SK-N-SH (cell line): ENCODE measurements at regions not wholly inside any gene's neighbourhood (a gene's known extent, or its start where the extent isn't known, plus 50 kb on each side); places are given as distances from the start of the nearest gene placed in this dataset.

Experiments
- CTCF ChIA-PET: fragments of 300-600, 350-600 bp; formaldehyde crosslinking; extraction: SDS; loops from one replicate; lab custom pipeline; 2021; lab: Yijun Ruan, JAX
- POLR2A ChIA-PET: fragments of 350-600 bp; sonication (Branson Sonifier 250); formaldehyde crosslinking; extraction: SDS; loops from one replicate; lab custom pipeline; 2020; ENCODE audit warnings: antibody characterized with exemption, inconsistent platforms; lab: Yijun Ruan, JAX
- DNase-seq: peaks from one replicate; pipeline ENCODE4 v3.0.0; 2012
- H2AFZ ChIP-seq: fragments of 200-600 bp; sonication (generic); 2 replicates; pipeline ENCODE4 v1.8.1; 2016; ENCODE audit warnings: antibody characterized with exemption, mild to moderate bottlenecking, low read depth
- H3F3A ChIP-seq: fragments of 200-600 bp; sonication (generic); replicated peaks from 2 replicates; pipeline ENCODE3; 2016; ENCODE audit warnings: antibody characterized with exemption, mild to moderate bottlenecking; ENCODE audit not compliant: insufficient read depth
- H3K27ac ChIP-seq, 2 experiments: fragments of 200-500 bp in 1 of 2; fragments of 200-600 bp in 1 of 2; sonication (Bioruptor generic) in 1 of 2; sonication (generic), shearing (Covaris generic) in 1 of 2; 2 replicates each; pipeline versions ENCODE4 v1.5.1 to v1.6.1; 2014 to 2016; ENCODE audit warnings: low read depth in 2 of 2, inconsistent platforms in 1 of 2, low read length in 1 of 2, mild to moderate bottlenecking in 1 of 2, mixed read lengths in 1 of 2
- H3K27me3 ChIP-seq: fragments of 200-600 bp; sonication (generic), shearing (Covaris generic); 2 replicates; pipeline ENCODE4 v1.6.1; 2016; ENCODE audit warnings: mixed run types; ENCODE audit not compliant: insufficient read depth
- H3K36me3 ChIP-seq, 2 experiments: fragments of 200-500 bp in 1 of 2; fragments of 200-600 bp in 1 of 2; sonication (Bioruptor generic) in 1 of 2; sonication (generic) in 1 of 2; replicated peaks in 1 of 2; 2 replicates each; pipeline versions ENCODE3 to v1.5.1; 2014 to 2016; ENCODE audit warnings: low read length in 1 of 2, mild to moderate bottlenecking in 1 of 2; ENCODE audit not compliant: insufficient read depth in 2 of 2, control insufficient read depth in 1 of 2
- H3K4me1 ChIP-seq, 2 experiments: fragments of 200-500 bp in 1 of 2; fragments of 200-600 bp in 1 of 2; sonication (Bioruptor generic) in 1 of 2; sonication (generic), shearing (Covaris generic) in 1 of 2; 2 replicates each; pipeline versions ENCODE4 v1.5.1 to v1.6.1; 2014 to 2016; ENCODE audit warnings: low read depth in 1 of 2, low read length in 1 of 2, mixed run types in 1 of 2; ENCODE audit not compliant: insufficient read depth in 2 of 2, control insufficient read depth in 1 of 2
- H3K4me2 ChIP-seq: fragments of 200-600 bp; sonication (generic), shearing (Covaris generic); 2 replicates; pipeline ENCODE4 v1.6.1; 2017; ENCODE audit warnings: mixed run types
- H3K4me3 ChIP-seq, 2 experiments: fragments of 200-500 bp in 1 of 2; fragments of 200-600 bp in 1 of 2; sonication (Bioruptor generic) in 1 of 2; sonication (generic), shearing (Covaris generic) in 1 of 2; 2 replicates each; pipeline versions ENCODE4 v1.5.1 to v1.8.1; 2014 to 2016; ENCODE audit warnings: low read depth in 2 of 2, inconsistent platforms in 1 of 2, low read length in 1 of 2, mild to moderate bottlenecking in 1 of 2, mixed read lengths in 1 of 2, moderate library complexity in 1 of 2
- H3K79me2 ChIP-seq: fragments of 200-600 bp; sonication (generic); 2 replicates; pipeline ENCODE4 v1.8.1; 2017; ENCODE audit warnings: mild to moderate bottlenecking; ENCODE audit not compliant: insufficient read depth
- H3K9ac ChIP-seq: fragments of 200-600 bp; sonication (generic); 2 replicates; pipeline ENCODE4 v1.6.1; 2017; ENCODE audit warnings: mixed run types
- H3K9me2 ChIP-seq: fragments of 200-600 bp; sonication (generic); 2 replicates; pipeline ENCODE4 v1.6.1; 2017; ENCODE audit warnings: mixed run types
- H3K9me3 ChIP-seq: fragments of 200-600 bp; sonication (generic); 2 replicates; pipeline ENCODE4 v1.6.1; 2017; ENCODE audit warnings: mixed run types, mild to moderate bottlenecking, moderate library complexity
- H4K20me1 ChIP-seq: fragments of 200-600 bp; sonication (generic); 2 replicates; pipeline ENCODE4 v1.6.1; 2017; ENCODE audit warnings: mild to moderate bottlenecking, mixed run types; ENCODE audit not compliant: insufficient read depth
- CHD2 ChIP-seq: fragments of 150-350 bp; IDR thresholded peaks from 2 replicates; pipeline ENCODE4 v1.6.1; 2018; ENCODE audit warnings: low read length; ENCODE audit not compliant: partially characterized antibody
- FOSL2 ChIP-seq: IDR thresholded peaks from 2 replicates; pipeline ENCODE4 v1.4.0; 2012; ENCODE audit warnings: low read depth, mild to moderate bottlenecking, moderate library complexity, borderline replicate concordance
- FOXJ3 ChIP-seq: sonication (generic); formaldehyde crosslinking; IDR thresholded peaks from 2 replicates; pipeline ENCODE4 v1.5.1; 2020; ENCODE audit warnings: mild to moderate bottlenecking, missing genetic modification reagents
- FOXM1 ChIP-seq: IDR thresholded peaks from 2 replicates; pipeline ENCODE4 v1.4.0; 2012; ENCODE audit warnings: low read depth, mild to moderate bottlenecking
- GABPA ChIP-seq: IDR thresholded peaks from 2 replicates; pipeline ENCODE4 v1.4.0; 2012; ENCODE audit warnings: low read depth, mild to moderate bottlenecking
- GATA2 ChIP-seq: sonication (generic); formaldehyde crosslinking; IDR thresholded peaks from 2 replicates; pipeline ENCODE4 v1.5.0; 2020; ENCODE audit warnings: mild to moderate bottlenecking, missing genetic modification reagents
- JUND ChIP-seq: IDR thresholded peaks from 2 replicates; pipeline ENCODE4 v1.4.0; 2012
- MAX ChIP-seq: IDR thresholded peaks from 2 replicates; pipeline ENCODE4 v1.4.0; 2012; ENCODE audit warnings: low read depth
- MEF2A ChIP-seq: IDR thresholded peaks from 2 replicates; pipeline ENCODE4 v1.4.0; 2012; ENCODE audit warnings: low read depth, borderline replicate concordance
- MXI1 ChIP-seq: IDR thresholded peaks from 2 replicates; pipeline ENCODE4 v1.6.1; 2012; ENCODE audit warnings: mild to moderate bottlenecking, low read depth, low read length, improper control_type of control experiment
- POLR2AphosphoS5 ChIP-seq: IDR thresholded peaks from 2 replicates; pipeline ENCODE4 v1.6.1; 2012; ENCODE audit warnings: low read depth, low read length
- RAD21 ChIP-seq: IDR thresholded peaks from 2 replicates; pipeline ENCODE4 v1.6.1; 2012; ENCODE audit warnings: mild to moderate bottlenecking, low read length
- RFX5 ChIP-seq: IDR thresholded peaks from 2 replicates; pipeline ENCODE4 v1.6.1; 2012; ENCODE audit warnings: mild to moderate bottlenecking, improper control_type of control experiment, low read length
- RXRA ChIP-seq: IDR thresholded peaks from 2 replicates; pipeline ENCODE4 v1.4.0; 2012; ENCODE audit warnings: low read depth, mild to moderate bottlenecking, borderline replicate concordance
- SIN3A ChIP-seq: IDR thresholded peaks from 2 replicates; pipeline ENCODE4 v1.6.1; 2012; ENCODE audit warnings: low read depth, mild to moderate bottlenecking, low read length, moderate library complexity, borderline replicate concordance
- SMC3 ChIP-seq: IDR thresholded peaks from 2 replicates; pipeline ENCODE4 v1.6.1; 2012; ENCODE audit warnings: low read depth, low read length, improper control_type of control experiment
- TAF1 ChIP-seq: IDR thresholded peaks from 2 replicates; pipeline ENCODE4 v1.6.1; 2012; ENCODE audit warnings: low read depth, mild to moderate bottlenecking, low read length, moderate library complexity, borderline replicate concordance
- TCF12 ChIP-seq: IDR thresholded peaks from 2 replicates; pipeline ENCODE4 v1.4.0; 2012
- TEAD4 ChIP-seq: IDR thresholded peaks from 2 replicates; pipeline ENCODE4 v1.4.0; 2012; ENCODE audit warnings: mild to moderate bottlenecking, borderline replicate concordance; ENCODE audit not compliant: insufficient read depth
- USF2 ChIP-seq: fragments of 150-350 bp; IDR thresholded peaks from 2 replicates; pipeline ENCODE4 v1.6.1; 2017; ENCODE audit warnings: antibody characterized with exemption, low read length, low read depth, borderline replicate concordance
- ZBTB33 ChIP-seq: IDR thresholded peaks from 2 replicates; pipeline ENCODE4 v1.4.0; 2012; ENCODE audit warnings: low read depth, borderline replicate concordance
- WGBS: methylation state at CpG from one replicate; pipeline ENCODE4 v1.1.6; 2017; ENCODE audit warnings: low lambda C conversion rate; 5-methylcytosine and 5-hydroxymethylcytosine counted together
- TF ChIP-seq, protein P1 (sequence below): fragments of 200-600 bp; sonication (generic); IDR thresholded peaks from 2 replicates; pipeline ENCODE4 v1.6.1; 2017; ENCODE audit warnings: antibody characterized with exemption, mild to moderate bottlenecking, moderate library complexity
- TF ChIP-seq, protein P2 (sequence below): IDR thresholded peaks from 2 replicates; pipeline ENCODE4; 2012

GRCh38 chr2:48180557-48180956, 133.9 kb upstream of the FOXN2 start (continued):
- TF ChIP-seq RXRA (no peak), FOXJ3 (CRISPR knock-in tag) (no peak)

GRCh38 chr2:48183276-48183675, 131.2 kb upstream of the FOXN2 start:
- H3K9ac ChIP-seq = no peak overlapping the region
- no peaks in the 10 kb centered on the region for H3K36me3 ChIP-seq
- no peaks in the 10 kb centered on the region for H3K9me3 ChIP-seq
- DNase-seq = no peak
- no peaks in the 10 kb centered on the region for H3K79me2 ChIP-seq
- no peaks in the 10 kb centered on the region for H3F3A ChIP-seq
- no peaks in the 10 kb centered on the region for H3K27me3 ChIP-seq
- CTCF ChIA-PET = no interaction called here
- POLR2A ChIA-PET = no interaction called here
- no peak overlapping the region for H3K27ac ChIP-seq
- H3K4me3 ChIP-seq = no peak overlapping the region
- no peaks in the 10 kb centered on the region for H3K9me2 ChIP-seq
- no peaks in the 10 kb centered on the region for H3K4me1 ChIP-seq
- TF ChIP-seq SIN3A (no peak), CHD2 (no peak), TCF12 (no peak), FOXM1 (no peak), RFX5 (no peak), MXI1 (no peak), TEAD4 (no peak), GATA2 (CRISPR knock-in tag) (no peak), FOXJ3 (CRISPR knock-in tag) (no peak), MAX (no peak), JUND (no peak), POLR2AphosphoS5 (no peak), SMC3 (no peak)
- no peak overlapping the region for H3K4me2 ChIP-seq
- 59% methylated on average over 1 of the region's 1 CpG for WGBS
- H4K20me1 ChIP-seq = no peaks in the 10 kb centered on the region
- H2AFZ ChIP-seq = no peak overlapping the region

DNA sequence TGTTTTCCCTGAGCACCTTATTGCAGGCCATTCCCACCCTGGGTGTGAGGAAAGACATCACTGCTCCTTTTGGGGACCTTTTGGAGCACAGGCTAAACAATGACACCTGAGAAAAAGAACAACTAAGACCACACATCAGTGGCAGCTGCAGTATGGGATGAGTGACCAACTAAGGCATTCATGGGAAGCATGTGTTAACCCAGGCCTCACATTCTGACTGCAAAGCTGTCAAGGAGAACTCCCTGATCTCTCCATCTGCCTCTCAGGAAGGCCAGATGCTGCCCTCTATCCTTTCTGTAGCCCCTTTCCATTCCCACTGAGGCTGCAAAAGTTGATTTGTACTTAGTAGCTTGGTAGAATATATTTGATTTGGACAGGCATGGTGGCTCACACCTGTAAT, 130.5 kb upstream of the FOXN2 start:
- H3K27ac ChIP-seq = no peak overlapping the region
- H3K36me3 ChIP-seq = no peaks in the 10 kb centered on the region
- H3K9me2 ChIP-seq = no peaks in the 10 kb centered on the region
- H3K27me3 ChIP-seq = no peaks in the 10 kb centered on the region
- no peak overlapping the region for H3K4me3 ChIP-seq
- CTCF ChIA-PET = no interaction called here
- no peaks in the 10 kb centered on the region for H4K20me1 ChIP-seq
- POLR2A ChIA-PET = no interaction called here
- no peaks in the 10 kb centered on the region for H3K4me1 ChIP-seq
- no peak for TF ChIP-seq MEF2A
- TF ChIP-seq ZBTB33 = no peak
- TF ChIP-seq FOXM1 = no peak
- TF ChIP-seq, protein P1, sequence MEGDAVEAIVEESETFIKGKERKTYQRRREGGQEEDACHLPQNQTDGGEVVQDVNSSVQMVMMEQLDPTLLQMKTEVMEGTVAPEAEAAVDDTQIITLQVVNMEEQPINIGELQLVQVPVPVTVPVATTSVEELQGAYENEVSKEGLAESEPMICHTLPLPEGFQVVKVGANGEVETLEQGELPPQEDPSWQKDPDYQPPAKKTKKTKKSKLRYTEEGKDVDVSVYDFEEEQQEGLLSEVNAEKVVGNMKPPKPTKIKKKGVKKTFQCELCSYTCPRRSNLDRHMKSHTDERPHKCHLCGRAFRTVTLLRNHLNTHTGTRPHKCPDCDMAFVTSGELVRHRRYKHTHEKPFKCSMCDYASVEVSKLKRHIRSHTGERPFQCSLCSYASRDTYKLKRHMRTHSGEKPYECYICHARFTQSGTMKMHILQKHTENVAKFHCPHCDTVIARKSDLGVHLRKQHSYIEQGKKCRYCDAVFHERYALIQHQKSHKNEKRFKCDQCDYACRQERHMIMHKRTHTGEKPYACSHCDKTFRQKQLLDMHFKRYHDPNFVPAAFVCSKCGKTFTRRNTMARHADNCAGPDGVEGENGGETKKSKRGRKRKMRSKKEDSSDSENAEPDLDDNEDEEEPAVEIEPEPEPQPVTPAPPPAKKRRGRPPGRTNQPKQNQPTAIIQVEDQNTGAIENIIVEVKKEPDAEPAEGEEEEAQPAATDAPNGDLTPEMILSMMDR = no peak
- no peak for TF ChIP-seq JUND
- TF ChIP-seq TCF12 = no peak
- TF ChIP-seq, protein P2, sequence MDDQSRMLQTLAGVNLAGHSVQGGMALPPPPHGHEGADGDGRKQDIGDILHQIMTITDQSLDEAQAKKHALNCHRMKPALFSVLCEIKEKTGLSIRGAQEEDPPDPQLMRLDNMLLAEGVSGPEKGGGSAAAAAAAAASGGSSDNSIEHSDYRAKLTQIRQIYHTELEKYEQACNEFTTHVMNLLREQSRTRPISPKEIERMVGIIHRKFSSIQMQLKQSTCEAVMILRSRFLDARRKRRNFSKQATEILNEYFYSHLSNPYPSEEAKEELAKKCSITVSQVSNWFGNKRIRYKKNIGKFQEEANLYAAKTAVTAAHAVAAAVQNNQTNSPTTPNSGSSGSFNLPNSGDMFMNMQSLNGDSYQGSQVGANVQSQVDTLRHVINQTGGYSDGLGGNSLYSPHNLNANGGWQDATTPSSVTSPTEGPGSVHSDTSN = no peak
- TF ChIP-seq TEAD4 = no peak
- no peak for TF ChIP-seq MXI1
- TF ChIP-seq TAF1 = no peak
- no peak for TF ChIP-seq FOSL2
- TF ChIP-seq FOXJ3 (CRISPR knock-in tag) = no peak
- TF ChIP-seq GABPA = no peak
- no peak for TF ChIP-seq RAD21
- TF ChIP-seq USF2 = no peak
- H2AFZ ChIP-seq = no peak overlapping the region
- H3F3A ChIP-seq = no peaks in the 10 kb centered on the region
- H3K9me3 ChIP-seq = no peaks in the 10 kb centered on the region
- H3K79me2 ChIP-seq = no peaks in the 10 kb centered on the region
- H3K9ac ChIP-seq = no peak overlapping the region
- DNase-seq = no peak
- no peak overlapping the region for H3K4me2 ChIP-seq
